ENCODE measurements at regions not wholly inside any gene's neighbourhood (a gene's known extent, or its start where the extent isn't known, plus 50 kb on each side); places are given as distances from the start of the nearest gene placed in this dataset.

- no peak for TF ChIP-seq CTCF (conservative IDR thresholded peaks at IDR 0.05)
- TF ChIP-seq EZH2 (IDR thresholded peaks at IDR 0.05; ENCODE audit: low read depth) = no peak
These were observed 131.8 kb upstream of the MAD2L1 start for GRCh38 chr4:120198411-120198810.
